CD4-positive, alpha-beta T cell treated with Interleukin-2 at 100 ng/mL for 4 hours (primary cell): ENCODE measurements at regions not wholly inside any gene's neighbourhood (a gene's known extent, or its start where the extent isn't known, plus 50 kb on each side); places are given as distances from the start of the nearest gene placed in this dataset.

Source experiments
- DNase-seq: peaks from one replicate; pipeline ENCODE4 v3.0.0-alpha.2; 2020; ENCODE audit warnings: low spot score

DNA sequence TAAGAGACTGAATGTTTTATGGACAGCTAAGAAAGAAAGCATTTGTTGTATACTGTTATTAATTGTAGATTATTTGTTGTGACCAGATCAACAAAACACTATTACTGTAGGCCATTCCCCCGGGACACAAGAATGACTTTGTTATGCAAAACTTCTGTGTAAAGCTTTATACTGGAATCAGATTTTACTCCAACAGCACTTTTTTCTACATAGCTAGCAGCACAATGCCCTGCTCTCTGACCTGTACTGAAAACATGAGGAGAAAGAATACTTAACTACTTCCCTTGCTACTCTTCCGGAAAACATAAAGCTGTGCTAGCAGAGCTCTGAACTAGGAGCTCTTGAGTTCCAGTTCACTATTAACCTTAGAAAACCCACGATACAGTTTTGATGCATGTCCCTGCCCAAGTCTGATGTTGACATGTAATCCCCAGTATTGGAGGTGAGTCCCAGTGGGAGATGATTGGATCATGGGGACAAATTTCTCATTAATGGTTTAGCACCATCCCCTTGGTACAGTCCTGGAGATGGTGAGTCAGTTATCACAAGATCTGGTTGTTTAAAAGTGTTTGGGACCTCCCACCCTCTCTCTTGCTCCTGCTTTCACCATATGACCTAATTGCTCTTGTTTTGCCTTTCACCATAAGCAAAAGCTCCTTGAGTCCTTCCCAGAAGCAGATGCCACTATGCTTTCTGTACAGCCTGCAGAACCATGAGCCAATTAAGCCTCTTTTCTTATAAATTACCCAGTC is 601.1 kb upstream of the PIK3C3 start:
- no peak for DNase-seq

DNA sequence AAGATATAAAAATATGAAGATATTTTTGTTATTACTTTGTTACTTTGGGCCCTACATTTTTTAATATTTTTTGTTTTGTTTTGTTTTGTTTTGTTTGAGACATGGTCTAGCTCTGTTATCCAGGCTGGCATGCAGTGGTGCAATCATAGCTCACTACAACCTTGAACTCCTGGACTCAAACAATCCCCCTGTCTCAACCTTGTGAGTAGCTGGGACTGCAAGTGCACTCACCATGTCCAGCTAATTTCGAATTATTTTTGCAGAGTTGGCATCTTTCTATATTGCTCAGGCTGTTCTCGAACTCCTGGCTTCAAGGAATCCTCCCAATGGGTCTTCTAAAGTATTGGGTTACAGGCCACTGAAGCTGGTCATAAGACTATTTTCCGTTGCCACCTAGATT is 603.6 kb upstream of the PIK3C3 start:
- no peak for DNase-seq

DNA sequence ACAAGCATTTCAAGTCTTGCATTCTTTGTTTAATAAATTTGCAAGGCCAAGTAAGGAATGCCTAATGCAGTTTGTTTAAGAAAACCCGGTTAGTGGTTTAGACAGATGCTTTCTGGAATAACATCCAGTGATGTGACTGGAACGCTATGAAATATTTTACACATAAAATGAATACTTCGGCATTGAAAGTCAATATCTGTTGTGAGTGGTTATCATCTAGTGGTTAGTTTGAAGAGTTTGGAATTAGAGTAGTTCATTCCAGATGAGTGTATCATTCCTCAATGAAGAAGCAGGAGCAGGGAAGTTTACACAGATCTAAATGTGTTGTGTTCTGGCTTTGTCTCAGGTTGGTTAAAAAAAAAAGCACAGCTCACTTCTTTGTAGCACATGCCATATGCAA is 608.0 kb upstream of the PIK3C3 start:
- no peak for DNase-seq

DNA sequence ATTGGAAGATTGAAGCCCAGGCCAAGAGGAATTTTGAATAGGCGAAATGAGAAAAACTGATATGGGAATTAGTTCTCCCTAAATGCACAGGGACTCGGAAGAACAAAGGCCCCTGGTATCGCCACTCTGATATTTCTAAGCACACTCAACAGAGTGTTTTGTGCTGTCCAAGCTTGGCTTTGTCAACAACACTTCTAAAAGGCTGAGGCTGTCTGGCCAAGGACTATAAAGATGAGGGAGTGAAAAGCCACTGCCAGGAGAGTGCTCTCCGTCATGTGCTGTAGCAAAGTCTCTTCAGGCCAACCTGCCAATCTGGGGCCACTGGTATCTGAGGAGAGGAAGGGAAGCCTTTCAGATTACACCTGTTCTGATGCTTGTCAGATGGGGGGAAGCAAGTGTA is 611.2 kb upstream of the PIK3C3 start:
- DNase-seq = no peak

DNA sequence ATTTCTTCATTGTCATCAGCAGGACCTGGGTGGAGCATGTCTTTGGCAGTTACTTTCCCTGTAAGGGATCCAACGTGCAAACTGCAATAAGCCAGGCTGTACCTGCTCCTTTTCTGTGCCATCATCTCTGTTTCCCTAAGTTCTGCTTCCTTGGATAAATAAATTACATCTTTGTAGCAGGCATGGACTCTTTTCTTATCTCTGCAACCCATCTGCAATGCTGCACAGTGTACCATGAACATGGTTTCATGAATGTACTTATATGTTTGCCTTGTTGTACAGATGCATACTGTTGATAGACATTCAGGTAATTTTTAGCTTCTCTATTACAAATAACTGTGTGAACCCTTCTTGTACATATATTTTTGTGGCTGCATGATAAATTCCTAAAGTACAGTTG is 616.7 kb upstream of the PIK3C3 start:
- no peak for DNase-seq

DNA sequence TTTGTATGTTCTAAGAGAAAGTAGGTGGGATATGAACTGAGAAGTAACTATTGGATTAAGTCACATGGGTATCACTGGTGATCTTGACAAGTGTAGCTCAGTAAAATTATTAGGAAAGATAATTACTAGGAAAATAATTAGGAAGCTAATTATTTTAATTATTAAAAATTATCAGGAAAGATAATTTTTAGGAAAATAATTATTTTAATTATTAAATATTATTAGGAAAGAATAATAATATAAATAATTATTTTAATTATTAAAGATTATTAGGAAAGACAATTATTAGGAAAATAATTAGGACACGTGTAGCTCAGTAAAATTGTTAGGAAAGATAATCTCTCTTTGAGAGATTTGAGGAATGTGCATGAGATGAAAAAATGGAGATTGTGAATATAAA is 623.4 kb upstream of the PIK3C3 start:
- no peak for DNase-seq

DNA sequence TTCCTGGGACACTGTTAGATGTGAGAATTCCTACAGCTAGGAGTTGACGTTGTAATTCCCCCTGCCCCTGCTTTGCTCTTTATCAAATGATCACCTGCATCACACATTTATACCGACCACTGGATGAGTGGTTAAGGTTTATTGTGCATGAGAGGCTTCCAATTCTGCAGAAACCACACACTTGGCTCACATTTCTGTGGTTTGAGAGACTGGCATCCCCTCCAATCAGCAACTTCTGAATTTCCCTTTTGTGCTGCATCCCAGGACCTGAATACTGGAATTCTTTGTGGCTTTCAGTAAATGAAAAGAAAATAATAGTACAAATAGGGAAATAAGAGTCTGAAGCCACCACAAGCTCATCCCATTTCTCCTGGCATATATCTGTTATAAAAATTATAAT is 628.7 kb upstream of the PIK3C3 start:
- no peak for DNase-seq

DNA sequence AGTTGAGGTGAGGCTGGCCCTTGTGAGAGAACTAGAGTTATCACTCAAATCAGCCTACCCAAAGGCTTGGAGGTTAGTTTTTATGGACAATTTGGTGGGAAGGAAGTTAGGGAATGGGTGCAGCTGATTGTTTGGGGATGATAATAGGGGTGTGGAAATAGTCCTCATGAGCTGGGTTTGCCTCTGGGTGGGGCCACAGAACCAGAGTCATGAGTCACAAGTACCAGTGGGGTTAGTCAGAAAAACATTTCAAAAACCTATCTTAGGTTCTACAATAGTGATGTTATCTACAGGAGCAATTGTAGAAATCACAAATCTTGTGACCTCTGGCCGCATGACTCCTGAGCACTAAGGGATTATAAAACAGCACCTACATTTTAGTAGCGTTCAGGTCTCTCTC is 630.1 kb upstream of the PIK3C3 start:
- no peak for DNase-seq

DNA sequence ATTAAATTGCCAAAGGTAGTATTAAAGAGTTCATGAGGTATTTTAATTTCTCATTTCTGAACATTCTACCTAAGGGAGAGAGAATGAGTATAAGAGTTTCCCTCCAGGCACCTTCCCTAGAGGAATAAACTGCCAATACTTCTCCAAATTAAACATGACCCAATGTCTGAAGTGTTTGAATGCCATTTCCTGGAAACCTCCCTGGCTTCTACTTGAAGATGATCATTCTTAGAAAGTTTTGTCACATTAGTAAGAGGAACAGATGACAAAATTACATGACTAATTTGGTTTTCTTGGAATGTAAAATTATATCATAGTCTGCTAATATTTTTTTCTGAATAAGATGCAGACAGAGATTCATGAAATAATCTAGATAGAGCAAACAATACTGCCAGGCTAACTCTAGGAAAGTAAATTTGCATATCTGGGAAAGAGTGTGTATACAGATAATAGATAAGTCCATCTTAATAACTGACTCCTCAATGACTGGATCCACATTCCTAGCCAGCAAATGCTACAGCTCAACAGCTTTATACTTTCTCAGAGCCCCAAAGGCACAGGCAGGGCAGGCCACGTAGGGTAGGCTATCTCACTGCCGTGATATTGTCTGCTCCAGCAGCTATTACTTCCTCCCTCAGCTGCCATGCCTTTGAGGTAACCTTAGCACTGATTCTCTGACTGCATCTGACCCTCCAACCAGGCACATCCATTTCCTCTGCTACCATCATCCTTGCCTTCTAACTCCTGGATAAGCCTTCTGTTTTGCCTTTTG is 630.8 kb upstream of the PIK3C3 start:
- DNase-seq = no peak

DNA sequence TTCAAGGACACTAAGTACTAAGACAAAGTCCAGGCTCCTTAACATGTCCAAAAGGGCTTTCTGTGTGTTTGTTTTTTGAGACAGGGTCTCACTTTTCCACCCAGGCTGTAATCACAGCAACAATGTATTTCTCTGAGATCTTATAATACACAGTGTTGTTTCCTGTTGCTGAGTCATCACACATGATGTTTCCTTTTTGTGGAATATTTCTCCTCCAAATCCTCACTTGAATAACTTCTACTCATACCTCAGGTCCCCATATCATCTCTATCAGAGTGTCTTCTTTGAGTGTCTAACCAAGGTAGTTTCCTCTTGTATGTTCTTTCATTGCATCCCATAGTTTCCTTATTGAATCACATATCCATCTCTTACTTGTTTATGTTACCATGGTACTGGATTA is 632.0 kb upstream of the PIK3C3 start:
- DNase-seq = no peak

DNA sequence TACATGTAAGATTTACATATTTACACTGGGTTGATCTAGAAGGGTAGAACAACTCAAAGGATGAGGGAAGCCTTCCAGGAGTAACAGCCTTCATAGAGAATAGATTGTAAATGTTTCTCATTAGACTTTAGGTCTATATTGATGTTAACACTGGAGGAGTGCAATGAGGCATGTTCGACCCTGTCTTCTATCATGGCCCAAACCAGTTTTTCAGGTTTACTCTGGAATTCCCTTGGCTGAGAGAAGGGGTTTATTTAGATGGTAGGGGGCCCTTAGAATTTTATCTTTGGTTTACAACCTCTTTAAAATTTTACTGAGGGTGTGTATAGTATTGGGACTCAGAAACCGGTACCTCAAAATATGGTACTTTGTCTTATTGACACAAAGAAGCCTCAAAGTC is 634.9 kb upstream of the PIK3C3 start:
- no peak for DNase-seq

DNA sequence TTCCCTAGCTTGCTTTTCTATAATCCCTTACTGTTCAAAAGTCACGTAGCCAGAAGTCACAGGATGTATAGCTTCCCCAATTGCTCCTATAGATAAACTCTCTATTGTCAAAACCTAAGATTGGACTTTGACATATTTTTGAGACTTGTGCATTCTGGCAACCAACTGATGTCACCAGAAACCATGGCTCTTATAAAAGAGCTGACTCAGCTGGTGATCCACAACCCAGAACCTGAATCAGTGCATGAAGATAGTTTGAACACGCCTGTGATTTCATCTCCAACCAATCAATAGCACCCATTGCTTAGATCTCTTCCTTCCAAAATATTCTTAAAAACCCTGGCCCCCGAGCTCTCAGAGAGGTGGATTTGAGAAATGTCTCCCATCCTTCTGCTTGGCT is 639.9 kb upstream of the PIK3C3 start:
- no peak for DNase-seq

DNA sequence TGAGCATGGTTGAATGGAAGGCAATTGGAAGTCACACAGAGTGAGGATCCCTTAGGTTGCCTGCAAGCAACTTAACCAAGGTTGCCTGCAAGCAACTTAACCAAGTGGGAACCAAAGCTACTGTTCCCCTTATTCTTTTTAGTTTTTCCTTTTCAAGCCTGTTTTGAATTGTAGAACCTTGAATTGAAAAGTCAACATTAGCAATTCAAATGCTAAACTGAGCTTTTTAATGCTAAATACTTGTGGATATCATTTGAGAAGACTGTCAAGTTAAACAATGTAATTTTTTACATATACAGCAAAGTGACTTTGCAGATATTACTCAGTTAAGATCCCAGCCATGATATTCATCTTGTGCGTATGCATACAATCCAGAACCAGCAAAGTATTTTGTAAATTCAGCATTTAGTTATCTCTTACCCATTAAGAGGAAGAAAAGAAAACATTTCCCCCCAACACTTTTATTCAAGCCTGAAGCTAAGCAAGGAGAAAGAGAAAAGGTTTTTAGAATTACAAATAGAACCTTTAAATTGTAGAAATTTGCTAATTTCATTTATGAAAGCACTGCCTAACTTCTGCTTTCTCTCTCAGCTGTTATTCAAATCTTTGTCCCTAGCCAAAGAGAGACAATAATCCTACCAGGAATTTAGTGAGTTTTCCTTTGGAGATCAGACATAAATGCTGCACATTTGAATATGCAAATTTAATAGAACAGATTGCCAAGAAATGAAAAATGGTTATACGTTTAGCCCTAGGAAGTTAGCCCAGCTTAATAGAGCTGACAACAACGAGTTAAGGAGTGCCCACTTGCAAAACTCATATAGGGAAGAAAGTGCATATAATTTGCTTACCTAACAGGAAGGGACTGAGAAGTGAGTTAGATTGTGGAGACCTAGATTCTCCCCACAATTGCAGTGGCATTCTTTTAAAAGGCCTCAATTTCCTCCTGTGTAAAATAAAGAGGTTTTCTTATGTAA is 643.2 kb upstream of the PIK3C3 start:
- DNase-seq = no peak

DNA sequence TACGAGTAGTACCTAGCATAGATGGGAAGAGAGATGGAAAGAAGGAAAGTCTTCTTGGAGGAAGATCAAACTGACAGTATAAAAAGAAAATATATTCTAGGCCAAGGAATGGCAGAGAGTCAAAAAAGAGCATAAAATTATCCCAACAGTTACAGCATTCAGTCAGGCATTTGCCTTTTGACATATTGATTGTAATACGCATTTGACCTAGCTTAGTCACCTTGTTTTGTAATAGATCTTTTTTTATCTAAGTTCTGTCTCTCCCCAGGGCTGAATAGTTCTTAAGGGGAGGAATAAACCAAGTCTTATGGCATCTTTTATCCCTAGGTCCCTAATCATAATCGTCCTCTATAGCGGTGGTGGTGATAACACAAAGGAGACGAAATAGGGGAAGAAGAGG is 657.3 kb upstream of the PIK3C3 start:
- DNase-seq = no peak

DNA sequence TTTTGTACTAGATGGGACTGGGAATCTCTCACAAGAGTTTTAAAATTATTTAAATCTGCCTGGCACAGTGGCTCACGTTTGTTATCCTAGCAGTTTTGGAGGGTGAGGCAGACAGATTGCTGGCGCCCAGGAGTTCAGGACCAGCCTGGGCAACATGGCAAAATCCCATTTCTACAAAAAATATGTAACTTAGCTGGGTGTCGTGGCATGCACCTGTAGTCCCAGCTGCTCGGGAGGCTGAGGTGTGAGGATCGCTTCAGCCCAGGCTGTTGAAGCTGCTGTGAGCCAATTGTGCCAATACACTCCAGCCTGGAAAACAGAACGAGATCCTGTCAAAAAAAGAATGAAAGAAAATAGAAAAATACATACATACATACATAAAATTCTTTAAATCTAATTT is 685.7 kb upstream of the PIK3C3 start:
- DNase-seq = no peak

DNA sequence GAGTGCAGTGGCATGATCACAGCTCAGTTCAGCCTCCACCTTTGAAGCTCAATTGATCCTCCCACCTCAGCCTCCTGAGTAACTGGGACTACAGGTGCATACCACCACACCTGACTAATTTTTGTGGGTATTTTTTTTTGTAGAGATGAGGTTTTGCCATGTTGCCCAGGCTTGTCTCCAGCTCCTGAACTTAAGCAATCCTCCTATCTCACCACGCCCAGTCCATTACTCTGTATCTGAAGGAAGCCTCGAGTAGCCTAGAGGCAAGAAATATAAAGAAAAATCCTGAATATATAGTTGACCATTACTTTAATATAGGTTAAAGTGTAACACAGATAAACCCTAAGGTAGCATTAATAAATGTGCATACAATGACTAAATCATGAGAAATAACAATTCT is 686.8 kb upstream of the PIK3C3 start:
- DNase-seq = no peak

DNA sequence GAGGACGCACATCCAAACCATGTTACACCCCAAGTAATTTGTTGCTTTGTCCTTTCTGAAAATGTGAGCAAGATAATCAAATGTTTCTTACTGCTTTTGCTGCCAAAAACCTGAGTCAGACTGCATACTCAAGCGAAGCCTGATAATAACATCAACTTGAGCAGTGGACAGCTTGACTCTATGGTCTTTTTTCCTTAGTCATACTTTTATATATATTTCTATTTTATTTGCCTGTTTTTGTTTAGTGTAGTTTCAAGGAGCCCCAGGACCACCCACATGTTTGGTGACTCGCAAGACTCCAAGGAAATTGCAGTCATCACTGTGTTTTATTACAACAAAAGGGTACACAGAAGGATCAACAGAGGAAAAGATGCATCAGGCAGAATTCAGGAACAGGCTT is 688.4 kb upstream of the PIK3C3 start:
- no peak for DNase-seq

DNA sequence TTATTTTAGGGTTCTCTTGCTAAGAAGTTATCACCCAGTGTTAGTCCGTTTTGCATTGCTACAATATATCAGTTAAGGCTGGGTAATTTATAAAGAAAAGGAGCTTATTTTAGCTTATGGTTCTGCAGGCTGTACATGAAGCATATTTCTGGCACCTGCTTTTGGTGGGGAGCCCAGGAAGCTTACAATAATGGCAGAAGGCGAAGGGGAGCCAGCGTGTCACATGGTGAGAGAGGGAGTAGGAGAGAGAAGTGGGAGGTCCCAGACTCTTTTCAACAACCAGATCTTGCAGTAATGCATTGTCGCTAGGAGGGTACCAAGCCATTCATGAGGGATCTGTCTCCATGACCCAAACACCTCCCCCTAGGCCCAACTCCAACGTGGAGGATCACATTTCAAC is 688.8 kb upstream of the PIK3C3 start:
- no peak for DNase-seq

DNA sequence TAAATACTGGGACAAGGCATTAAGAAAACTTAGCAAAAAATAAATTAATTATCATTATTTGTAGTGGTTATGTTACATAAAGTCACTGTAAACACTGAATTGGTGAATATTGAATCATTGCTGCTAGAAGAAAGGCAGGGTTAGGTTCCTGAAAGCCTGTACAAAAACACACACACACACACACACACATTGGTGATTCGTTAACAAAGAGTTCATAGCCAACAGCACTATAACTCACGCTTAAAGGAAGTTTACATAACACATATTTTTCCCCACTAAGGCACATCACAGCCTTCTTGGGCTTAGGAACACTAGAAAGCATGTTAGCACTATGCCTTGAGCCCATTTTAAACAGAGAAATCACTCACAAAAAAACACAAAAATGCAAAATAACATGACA is 690.0 kb upstream of the PIK3C3 start:
- no peak for DNase-seq

DNA sequence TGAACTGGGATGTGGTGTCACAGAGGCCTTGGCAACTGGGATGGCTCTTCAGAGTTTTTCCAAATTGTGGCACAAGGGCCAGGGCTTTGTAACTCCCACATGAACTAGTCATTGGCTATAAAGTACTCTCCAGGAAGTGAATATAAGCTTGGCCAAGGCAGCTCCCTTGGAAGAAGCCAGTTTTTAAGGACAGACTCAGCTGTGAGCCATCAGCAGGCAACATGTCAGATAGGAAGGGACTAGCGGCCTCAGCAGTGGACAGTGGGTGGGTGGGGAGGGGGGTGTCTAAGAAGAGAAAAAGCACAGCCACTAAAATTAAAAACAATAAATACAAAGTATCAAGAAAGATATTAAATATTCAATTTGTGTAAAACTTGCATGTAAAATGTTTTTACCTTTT is 691.1 kb upstream of the PIK3C3 start:
- DNase-seq = no peak

DNA sequence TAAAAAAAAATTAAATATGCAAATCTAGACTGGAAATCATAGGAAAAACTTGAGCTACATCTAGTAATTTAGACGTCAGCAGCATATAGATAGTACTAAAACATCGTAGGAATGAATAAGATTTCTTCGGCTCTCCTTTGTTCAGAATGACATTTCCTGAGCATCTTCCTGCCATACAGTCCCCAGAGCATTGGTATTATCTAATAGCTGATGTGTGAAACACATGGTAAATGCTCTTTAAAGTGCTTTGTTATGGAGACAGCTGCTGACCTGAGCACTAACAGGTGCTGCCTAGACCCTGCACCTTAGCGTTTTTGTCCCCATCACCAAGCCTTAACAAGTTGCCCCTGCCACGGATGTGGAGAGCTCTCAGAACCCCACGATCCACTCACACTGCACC is 692.3 kb upstream of the PIK3C3 start:
- DNase-seq = no peak

DNA sequence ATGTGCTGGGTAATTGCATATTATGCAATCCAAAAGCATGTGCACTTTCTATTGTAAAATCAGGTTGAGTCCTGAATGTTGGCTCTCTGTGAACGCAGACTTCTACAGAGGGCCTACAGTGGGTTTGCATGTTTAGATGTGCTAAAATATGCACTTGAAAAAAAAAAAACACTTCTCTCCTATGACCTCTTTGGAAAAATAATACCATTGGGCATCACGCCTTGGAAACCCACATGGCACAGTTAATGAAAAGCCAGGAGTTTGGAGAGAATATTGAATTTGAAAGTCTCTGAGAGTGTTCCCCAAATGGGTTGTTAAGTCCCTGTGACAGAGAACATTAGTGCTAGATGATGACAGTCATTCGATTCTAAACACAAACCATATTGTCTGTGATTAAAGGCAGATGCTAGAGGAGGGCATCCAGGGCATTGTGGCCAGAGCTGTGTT is 710.4 kb upstream of the PIK3C3 start:
- no peak for DNase-seq

DNA sequence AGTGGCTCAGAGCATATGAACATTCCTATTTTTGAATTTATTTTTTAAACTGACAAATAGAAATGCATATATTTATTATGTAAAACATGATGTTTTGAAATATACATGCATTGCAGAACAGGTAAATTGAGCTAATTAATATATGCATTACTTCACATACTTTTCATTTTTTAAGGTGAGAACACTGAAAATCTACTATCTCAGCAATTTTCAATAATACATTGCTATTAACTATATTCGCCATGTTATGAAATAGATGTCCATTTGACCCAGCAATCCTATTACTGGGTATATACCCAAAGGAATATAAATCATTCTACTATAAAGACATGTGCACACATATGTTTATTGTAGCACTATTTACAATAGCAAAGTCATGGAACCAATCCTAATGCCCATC is 717.7 kb upstream of the PIK3C3 start:
- DNase-seq = no peak
